HCT116 (cell line): ENCODE measurements at regions not wholly inside any gene's neighbourhood (a gene's known extent, or its start where the extent isn't known, plus 50 kb on each side); places are given as distances from the start of the nearest gene placed in this dataset.

ENCODE experiments used
- ATAC-seq: fragments of 200-7000 bp; cut with Tn5 transposase; 2 replicates; pipeline ENCODE4 v1.9.1; 2020; ENCODE audit warnings: mild to moderate bottlenecking, moderate library complexity
- BruUV-seq: library from RNA; stranded (reverse); fragments of 400-500 nt; replicated peaks from 2 replicates; lab custom pipeline; 2021; lab: Mats Ljungman, UMichigan
- CTCF ChIA-PET: fragments of 300-600 bp; sonication (Branson Sonifier 250); formaldehyde crosslinking; loops from one replicate; lab custom pipeline; 2021; ENCODE audit warnings: antibody characterized with exemption; lab: Charles Lee
- POLR2A ChIA-PET: fragments of 300-600, 350-600 bp; sonication (Branson Sonifier 250); formaldehyde crosslinking; loops from one replicate; lab custom pipeline; 2021; ENCODE audit warnings: antibody characterized with exemption; lab: Charles Lee
- RAD21 ChIA-PET, 2 experiments: fragments of 300-600 bp; sonication (Branson Sonifier 250); formaldehyde crosslinking; loops; one replicate each; lab custom pipeline; 2023; ENCODE audit warnings: low total read pairs in 2 of 2; ENCODE audit not compliant: uncharacterized antibody in 2 of 2, unreplicated experiment in 2 of 2, low non-redundant PET in 1 of 2; lab: Charles Lee
- DNase-seq: peaks from one replicate; pipeline ENCODE4 v3.0.0-alpha.2; 2010; ENCODE audit warnings: low read depth, low spot score
- H2AFZ ChIP-seq: fragments of 200-600 bp; shearing (Covaris generic), sonication (generic); 2 replicates; pipeline ENCODE4 v1.6.1; 2017; ENCODE audit warnings: low read depth, mixed run types, mixed read lengths, antibody characterized with exemption, low read length; ENCODE audit not compliant: poor library complexity, severe bottlenecking
- H3K27ac ChIP-seq: 2 replicates; pipeline ENCODE4 v1.5.1; 2012; ENCODE audit warnings: low read depth, low read length
- H3K27me3 ChIP-seq: fragments of 200-600 bp; sonication (generic); 2 replicates; pipeline ENCODE4 v1.6.1; 2016; ENCODE audit warnings: mixed run types, low read length, mixed read lengths; ENCODE audit not compliant: insufficient read depth
- H3K36me3 ChIP-seq, 2 experiments: fragments of 200-500 bp in 1 of 2; fragments of 200-600 bp in 1 of 2; sonication (Bioruptor generic) in 1 of 2; sonication (generic) in 1 of 2; 2 replicates each; pipeline versions ENCODE4 v1.5.1 to v1.6.1; 2014 to 2016; ENCODE audit warnings: low read length in 2 of 2, inconsistent platforms in 1 of 2, mixed read lengths in 1 of 2, mixed run types in 1 of 2; ENCODE audit not compliant: insufficient read depth in 2 of 2, control insufficient read depth in 1 of 2
- H3K4me1 ChIP-seq, 2 experiments: fragments of 200-600 bp in 1 of 2; sonication (generic) in 1 of 2; 2 replicates each; pipeline versions ENCODE4 v1.5.1 to v1.6.1; 2012 to 2017; ENCODE audit warnings: low read length in 2 of 2, inconsistent platforms in 1 of 2, mild to moderate bottlenecking in 1 of 2, mixed read lengths in 1 of 2, mixed run types in 1 of 2, moderate library complexity in 1 of 2; ENCODE audit not compliant: insufficient read depth in 2 of 2, control insufficient read depth in 1 of 2
- H3K4me2 ChIP-seq: fragments of 200-600 bp; sonication (generic); 2 replicates; pipeline ENCODE4 v1.6.1; 2017; ENCODE audit warnings: mixed run types, low read length, mixed read lengths
- H3K4me3 ChIP-seq, 2 experiments: fragments of 200-600 bp in 1 of 2; sonication (generic) in 1 of 2; replicated peaks in 1 of 2; 2 replicates each; pipeline ENCODE4 v1.5.1; 2011 to 2016; ENCODE audit warnings: low read length in 2 of 2, control low read depth in 1 of 2, low read depth in 1 of 2, mild to moderate bottlenecking in 1 of 2, mixed read lengths in 1 of 2, mixed run types in 1 of 2
- H3K79me2 ChIP-seq: fragments of 200-600 bp; sonication (generic); 2 replicates; pipeline ENCODE4 v1.6.1; 2017; ENCODE audit warnings: mild to moderate bottlenecking, mixed run types, low read length, moderate library complexity, mixed read lengths; ENCODE audit not compliant: insufficient read depth
- H3K9ac ChIP-seq: fragments of 200-600 bp; sonication (generic); 2 replicates; pipeline ENCODE4 v1.6.1; 2016; ENCODE audit warnings: low read length, mixed read lengths
- H3K9me2 ChIP-seq: fragments of 200-600 bp; sonication (generic), shearing (Covaris generic); 2 replicates; pipeline ENCODE4 v1.6.1; 2017; ENCODE audit warnings: mixed run types, mild to moderate bottlenecking, moderate library complexity; ENCODE audit not compliant: insufficient read depth
- H3K9me3 ChIP-seq, 2 experiments: fragments of 200-500 bp in 1 of 2; fragments of 200-600 bp in 1 of 2; sonication (Bioruptor generic) in 1 of 2; sonication (generic) in 1 of 2; 2 replicates each; pipeline ENCODE4 v1.6.1; 2014 to 2017; ENCODE audit warnings: low read length in 2 of 2, mixed read lengths in 2 of 2, inconsistent platforms in 1 of 2, low read depth in 1 of 2, mild to moderate bottlenecking in 1 of 2, mixed run types in 1 of 2, moderate library complexity in 1 of 2; ENCODE audit not compliant: control insufficient read depth in 1 of 2, insufficient read depth in 1 of 2
- H4K20me1 ChIP-seq: fragments of 200-600 bp; sonication (generic), shearing (Covaris generic); 2 replicates; pipeline ENCODE4 v1.6.1; 2017; ENCODE audit warnings: mixed run types, mild to moderate bottlenecking, moderate library complexity; ENCODE audit not compliant: insufficient read depth
- ATF3 ChIP-seq: IDR thresholded peaks from 2 replicates; pipeline ENCODE4 v1.6.1; 2012
- ELF1 ChIP-seq: IDR thresholded peaks from 2 replicates; pipeline ENCODE4 v1.6.1; 2012; ENCODE audit warnings: low read depth, borderline replicate concordance
- EZH2 ChIP-seq: fragments of 200-600 bp; sonication (generic); IDR thresholded peaks from 2 replicates; pipeline ENCODE4 v1.6.1; 2017; ENCODE audit warnings: antibody characterized with exemption, mixed run types
- FOSL1 ChIP-seq: IDR thresholded peaks from 2 replicates; pipeline ENCODE4 v1.6.1; 2012; ENCODE audit warnings: low read depth
- RAD21 ChIP-seq: IDR thresholded peaks from 2 replicates; pipeline ENCODE4 v1.6.1; 2012; ENCODE audit warnings: low read depth, mild to moderate bottlenecking
- REST ChIP-seq: IDR thresholded peaks from 2 replicates; pipeline ENCODE4 v1.6.1; 2012; ENCODE audit warnings: low read depth
- SIN3A ChIP-seq: IDR thresholded peaks from 2 replicates; pipeline ENCODE4 v1.6.1; 2012; ENCODE audit warnings: low read depth
- SRF ChIP-seq: IDR thresholded peaks from 2 replicates; pipeline ENCODE4 v1.6.1; 2012; ENCODE audit warnings: low read depth
- ZBTB33 ChIP-seq: IDR thresholded peaks from 2 replicates; pipeline ENCODE4 v1.6.1; 2011; ENCODE audit warnings: mild to moderate bottlenecking, low read length, moderate library complexity; ENCODE audit not compliant: insufficient replicate concordance; ENCODE audit errors: extremely low read depth
- intact Hi-C: fragments of 100-400 bp; cut with micrococcal nuclease; formaldehyde crosslinking; loops from 2 replicates; pipeline ENCODE4 v1.10.0; 2022

- no peaks in the 10 kb centered on the region for H4K20me1 ChIP-seq
- BruUV-seq, result no TSS peak
- no peaks in the 10 kb centered on the region for H3K27me3 ChIP-seq
- no peak overlapping the region for H3K4me3 ChIP-seq
- no peaks in the 10 kb centered on the region for H3K4me1 ChIP-seq
- no peaks in the 10 kb centered on the region for H3K9me3 ChIP-seq
- TF ChIP-seq SRF (no peak), FOSL1 (no peak), SIN3A (no peak), ELF1 (no peak), EZH2 (no peak), ZBTB33 (no peak), RAD21 (no peak), ATF3 (no peak), REST (no peak)
- H2AFZ ChIP-seq, result no peak overlapping the region
- POLR2A ChIA-PET, result no interaction called here
- intact Hi-C loops, result no loop called here
- no peaks in the 10 kb centered on the region for H3K9me2 ChIP-seq
- DNase-seq, result no peak
- no peaks in the 10 kb centered on the region for H3K36me3 ChIP-seq
- H3K79me2 ChIP-seq, result no peaks in the 10 kb centered on the region
- CTCF ChIA-PET, result no interaction called here
- H3K9ac ChIP-seq, result no peak overlapping the region
- H3K4me2 ChIP-seq, result no peak overlapping the region
- RAD21 ChIA-PET, result no interaction called here
- no peak for ATAC-seq
- H3K27ac ChIP-seq, result no peak overlapping the region
These were observed 182.8 kb downstream of the ICE1 start for GRCh38 chr5:5605170-5605764.
